ENCODE measurements at regions not wholly inside any gene's neighbourhood (a gene's known extent, or its start where the extent isn't known, plus 50 kb on each side); places are given as distances from the start of the nearest gene placed in this dataset.
"Not testable (repeated sequence)": the region's sequence is repeated elsewhere in the genome, so short reads cannot be mapped to it uniquely, and the experiment has no call there.

DNA sequence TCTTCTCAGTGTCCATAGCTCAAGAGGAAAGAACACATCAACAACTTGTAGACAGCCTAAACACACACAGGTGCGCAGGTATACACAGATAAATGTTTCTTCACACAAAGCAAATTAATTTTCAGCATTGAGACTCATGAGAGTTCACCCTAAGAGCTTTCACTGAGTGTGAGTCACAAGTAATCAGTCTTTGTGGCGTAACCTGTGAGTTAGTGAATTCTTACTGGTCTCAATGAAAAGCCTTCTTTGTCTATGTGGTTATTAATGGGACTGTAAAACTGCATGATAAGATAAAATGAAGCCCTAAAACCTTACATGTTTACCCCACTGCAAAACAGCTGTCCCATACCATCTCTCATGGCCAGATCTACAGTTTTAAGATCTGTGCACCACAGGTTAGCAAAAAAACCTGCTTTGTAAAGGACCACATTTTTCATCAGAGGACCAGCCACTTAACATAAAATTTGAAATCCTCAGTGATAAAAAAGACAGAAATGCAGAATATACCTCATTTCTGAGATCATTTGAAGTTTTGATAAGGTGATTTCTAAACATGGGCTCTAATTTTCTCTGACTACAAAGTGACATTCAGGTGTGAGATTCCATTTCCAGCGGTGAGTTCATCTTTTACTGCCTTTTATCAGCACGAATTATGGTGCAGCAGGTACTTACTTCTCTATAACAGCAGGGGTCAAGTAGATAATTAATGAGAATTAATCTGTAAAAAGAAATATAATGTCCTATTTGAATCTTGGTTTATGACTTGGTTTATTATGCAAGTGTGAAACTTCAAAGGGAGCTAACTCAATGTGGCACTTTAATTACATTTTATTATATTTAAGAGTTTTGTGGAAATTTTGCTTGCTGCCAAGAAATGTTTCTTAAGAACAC lies 335.7 kb upstream of the PIK3R1 start:
- no peak overlapping the region for H3K4me3 ChIP-seq (ENCODE audit: low read length in 2 of 2)
- H3K36me3 ChIP-seq (ENCODE audit: control insufficient read depth in 2 of 2, insufficient read depth in 2 of 2, low read length in 2 of 2), result no peaks in the 10 kb centered on the region
- no peaks in the 10 kb centered on the region for H3K4me1 ChIP-seq (ENCODE audit: control insufficient read depth, insufficient read depth, low read length)
- H3K27ac ChIP-seq (ENCODE audit: low read length), result no peak overlapping the region
- H3K9me3 ChIP-seq (ENCODE audit: control insufficient read depth in 2 of 2, low read length in 2 of 2), result no peaks in the 10 kb centered on the region
- no peaks in the 10 kb centered on the region for H3K27me3 ChIP-seq (ENCODE audit: control insufficient read depth in 1 of 2, insufficient read depth in 2 of 2, low read length in 2 of 2)
- no peak overlapping the region for H3K9ac ChIP-seq (ENCODE audit: low read length in 2 of 2)

- no peaks in the 10 kb centered on the region for H3K4me1 ChIP-seq (ENCODE audit: control insufficient read depth, insufficient read depth, low read length)
- no peak overlapping the region for H3K27ac ChIP-seq (ENCODE audit: low read length)
- H3K4me3 ChIP-seq (ENCODE audit: low read length in 2 of 2), result no peak overlapping the region
- H3K27me3 ChIP-seq (ENCODE audit: control insufficient read depth in 1 of 2, insufficient read depth in 2 of 2, low read length in 2 of 2), result no peaks in the 10 kb centered on the region
- no peaks in the 10 kb centered on the region for H3K36me3 ChIP-seq (ENCODE audit: control insufficient read depth in 2 of 2, insufficient read depth in 2 of 2, low read length in 2 of 2)
- no peaks in the 10 kb centered on the region for H3K9me3 ChIP-seq (ENCODE audit: control insufficient read depth in 2 of 2, low read length in 2 of 2)
- no peak overlapping the region for H3K9ac ChIP-seq (ENCODE audit: low read length in 2 of 2)
These were observed 336.6 kb upstream of the PIK3R1 start for GRCh38 chr5:67878933-67879332.

DNA sequence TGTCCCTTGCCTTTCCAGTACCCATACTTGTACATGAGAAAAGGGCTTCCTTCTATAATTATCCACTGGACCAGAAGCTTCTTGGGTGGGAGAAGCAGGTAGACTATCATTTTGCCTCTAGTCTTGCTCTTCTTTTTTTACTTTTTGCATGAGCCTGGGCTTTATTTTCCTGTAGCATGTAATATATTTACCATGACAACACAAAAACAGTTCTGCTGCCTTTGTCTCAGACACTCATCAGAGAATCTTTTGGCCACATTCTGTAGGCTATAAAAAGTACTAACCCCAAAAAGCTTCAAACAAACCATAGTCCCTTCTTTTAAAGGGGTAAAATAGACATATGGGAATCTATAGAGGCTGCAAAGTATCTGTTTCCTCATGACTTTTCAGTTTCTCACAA lies 339.2 kb upstream of the PIK3R1 start:
- Histone ChIP-seq H3K4me1 (ENCODE audit: control insufficient read depth, insufficient read depth, low read length) (no peaks in the 10 kb centered on the region), H3K27ac (ENCODE audit: low read length) (no peak overlapping the region), H3K36me3 (ENCODE audit: control insufficient read depth in 2 of 2, insufficient read depth in 2 of 2, low read length in 2 of 2) (no peaks in the 10 kb centered on the region), H3K27me3 (ENCODE audit: control insufficient read depth in 1 of 2, insufficient read depth in 2 of 2, low read length in 2 of 2) (no peaks in the 10 kb centered on the region), H3K4me3 (ENCODE audit: low read length in 2 of 2) (no peak overlapping the region), H3K9ac (ENCODE audit: low read length in 2 of 2) (no peak overlapping the region), H3K9me3 (ENCODE audit: control insufficient read depth in 2 of 2, low read length in 2 of 2) (no peaks in the 10 kb centered on the region)

DNA sequence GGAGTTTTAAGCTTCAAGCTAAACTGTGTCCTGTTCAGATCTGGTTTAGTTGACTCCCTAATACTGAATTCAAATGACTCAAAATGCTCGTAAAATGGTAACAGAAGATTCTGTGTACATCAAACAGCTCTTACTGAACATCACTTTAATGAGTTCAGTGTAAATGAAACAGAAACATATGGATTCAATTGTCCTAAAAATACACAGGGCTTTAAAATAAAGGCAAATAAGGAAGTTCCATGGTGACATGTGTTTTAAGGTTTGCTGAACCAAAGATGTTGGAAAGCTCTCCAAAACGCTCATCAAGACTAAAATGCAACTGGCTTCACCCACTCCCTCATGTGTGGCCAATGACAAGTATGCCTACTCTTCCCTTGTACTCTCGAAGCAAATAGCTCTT lies 340.0 kb upstream of the PIK3R1 start:
- no peaks in the 10 kb centered on the region for H3K36me3 ChIP-seq (ENCODE audit: control insufficient read depth in 2 of 2, insufficient read depth in 2 of 2, low read length in 2 of 2)
- no peak overlapping the region for H3K4me3 ChIP-seq (ENCODE audit: low read length in 2 of 2)
- no peaks in the 10 kb centered on the region for H3K4me1 ChIP-seq (ENCODE audit: control insufficient read depth, insufficient read depth, low read length)
- no peak overlapping the region for H3K9ac ChIP-seq (ENCODE audit: low read length in 2 of 2)
- no peak overlapping the region for H3K27ac ChIP-seq (ENCODE audit: low read length)
- no peaks in the 10 kb centered on the region for H3K9me3 ChIP-seq (ENCODE audit: control insufficient read depth in 2 of 2, low read length in 2 of 2)
- no peaks in the 10 kb centered on the region for H3K27me3 ChIP-seq (ENCODE audit: control insufficient read depth in 1 of 2, insufficient read depth in 2 of 2, low read length in 2 of 2)

GRCh38 chr5:67873935-67874334 lies 341.6 kb upstream of the PIK3R1 start:
- H3K9ac ChIP-seq (ENCODE audit: low read length in 2 of 2), result no peak overlapping the region
- H3K4me3 ChIP-seq (ENCODE audit: low read length in 2 of 2), result no peak overlapping the region
- no peak overlapping the region for H3K27ac ChIP-seq (ENCODE audit: low read length)
- no peaks in the 10 kb centered on the region for H3K27me3 ChIP-seq (ENCODE audit: control insufficient read depth in 1 of 2, insufficient read depth in 2 of 2, low read length in 2 of 2)
- no peaks in the 10 kb centered on the region for H3K36me3 ChIP-seq (ENCODE audit: control insufficient read depth in 2 of 2, insufficient read depth in 2 of 2, low read length in 2 of 2)
- H3K9me3 ChIP-seq (ENCODE audit: control insufficient read depth in 2 of 2, low read length in 2 of 2), result no peaks in the 10 kb centered on the region
- no peaks in the 10 kb centered on the region for H3K4me1 ChIP-seq (ENCODE audit: control insufficient read depth, insufficient read depth, low read length)

GRCh38 chr5:67870662-67871061 lies 344.9 kb upstream of the PIK3R1 start:
- Histone ChIP-seq H3K9ac (ENCODE audit: low read length in 2 of 2) (no peak overlapping the region), H3K9me3 (ENCODE audit: control insufficient read depth in 2 of 2, low read length in 2 of 2) (no peaks in the 10 kb centered on the region), H3K4me3 (ENCODE audit: low read length in 2 of 2) (no peak overlapping the region), H3K27me3 (ENCODE audit: control insufficient read depth in 1 of 2, insufficient read depth in 2 of 2, low read length in 2 of 2) (no peaks in the 10 kb centered on the region), H3K36me3 (ENCODE audit: control insufficient read depth in 2 of 2, insufficient read depth in 2 of 2, low read length in 2 of 2) (no peaks in the 10 kb centered on the region), H3K4me1 (ENCODE audit: control insufficient read depth, insufficient read depth, low read length) (no peaks in the 10 kb centered on the region), H3K27ac (ENCODE audit: low read length) (no peak overlapping the region)

DNA sequence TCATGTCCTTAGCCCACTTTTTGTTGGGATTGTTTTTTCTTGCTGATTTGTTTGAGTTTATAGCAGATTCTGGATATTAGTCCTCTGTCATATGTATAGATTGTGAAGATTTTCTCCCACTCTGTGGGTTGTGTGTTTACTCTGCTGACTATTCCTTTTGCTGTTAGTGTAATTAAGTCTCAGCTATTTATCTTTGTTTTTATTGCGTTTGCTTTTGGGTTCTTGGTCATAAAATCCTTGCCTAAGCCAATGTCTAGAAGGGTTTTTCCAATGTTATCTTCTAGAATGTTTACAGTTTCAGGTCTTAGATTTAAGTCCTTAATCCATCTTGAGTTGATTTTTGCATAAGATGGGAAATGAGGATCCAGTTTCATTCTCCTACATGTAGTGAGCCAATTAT lies 351.2 kb upstream of the PIK3R1 start:
- not testable (repeated sequence) for H3K9me3 ChIP-seq (ENCODE audit: control insufficient read depth in 2 of 2, low read length in 2 of 2); H3K4me1 ChIP-seq (ENCODE audit: control insufficient read depth, insufficient read depth, low read length); H3K27me3 ChIP-seq (ENCODE audit: control insufficient read depth in 1 of 2, insufficient read depth in 2 of 2, low read length in 2 of 2); H3K9ac ChIP-seq (ENCODE audit: low read length in 2 of 2); H3K4me3 ChIP-seq (ENCODE audit: low read length in 2 of 2); H3K36me3 ChIP-seq (ENCODE audit: control insufficient read depth in 2 of 2, insufficient read depth in 2 of 2, low read length in 2 of 2); H3K27ac ChIP-seq (ENCODE audit: low read length)

DNA sequence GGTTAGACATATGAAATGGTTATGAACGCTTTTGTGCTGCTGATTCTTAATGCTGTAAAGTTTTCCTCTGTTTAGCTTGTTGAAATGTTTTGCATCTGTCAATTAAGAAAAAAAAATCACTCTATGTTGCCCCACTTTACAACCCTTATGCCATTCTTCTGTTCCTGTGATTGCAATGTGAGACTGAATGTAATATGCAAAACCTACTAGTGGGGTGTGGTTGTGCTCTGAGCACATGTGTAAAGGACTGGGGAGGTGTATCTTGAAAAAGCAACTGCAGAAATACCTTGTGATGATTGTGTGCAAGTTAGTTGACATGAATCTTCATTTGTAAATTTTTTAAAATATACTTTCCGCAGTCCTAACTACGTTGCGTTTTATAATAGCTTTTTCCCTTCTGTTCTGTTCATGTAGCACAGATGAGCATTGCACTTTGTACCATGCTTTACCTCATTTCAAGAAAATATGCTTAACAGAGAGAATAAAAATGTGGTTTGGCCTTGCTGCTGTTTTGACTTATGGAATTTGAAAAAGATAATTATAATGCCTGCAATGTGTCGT lies 357.0 kb upstream of the PIK3R1 start:
- H3K36me3 ChIP-seq (ENCODE audit: control insufficient read depth in 2 of 2, insufficient read depth in 2 of 2, low read length in 2 of 2), result no peaks in the 10 kb centered on the region
- no peak overlapping the region for H3K27ac ChIP-seq (ENCODE audit: low read length)
- no peaks in the 10 kb centered on the region for H3K4me1 ChIP-seq (ENCODE audit: control insufficient read depth, insufficient read depth, low read length)
- no peaks in the 10 kb centered on the region for H3K27me3 ChIP-seq (ENCODE audit: control insufficient read depth in 1 of 2, insufficient read depth in 2 of 2, low read length in 2 of 2)
- no peaks in the 10 kb centered on the region for H3K9me3 ChIP-seq (ENCODE audit: control insufficient read depth in 2 of 2, low read length in 2 of 2)
- H3K4me3 ChIP-seq (ENCODE audit: low read length in 2 of 2), result no peak overlapping the region
- H3K9ac ChIP-seq (ENCODE audit: low read length in 2 of 2), result no peak overlapping the region

GRCh38 chr5:67857502-67857901 lies 358.1 kb upstream of the PIK3R1 start:
- no peaks in the 10 kb centered on the region for H3K36me3 ChIP-seq (ENCODE audit: control insufficient read depth in 2 of 2, insufficient read depth in 2 of 2, low read length in 2 of 2)

DNA sequence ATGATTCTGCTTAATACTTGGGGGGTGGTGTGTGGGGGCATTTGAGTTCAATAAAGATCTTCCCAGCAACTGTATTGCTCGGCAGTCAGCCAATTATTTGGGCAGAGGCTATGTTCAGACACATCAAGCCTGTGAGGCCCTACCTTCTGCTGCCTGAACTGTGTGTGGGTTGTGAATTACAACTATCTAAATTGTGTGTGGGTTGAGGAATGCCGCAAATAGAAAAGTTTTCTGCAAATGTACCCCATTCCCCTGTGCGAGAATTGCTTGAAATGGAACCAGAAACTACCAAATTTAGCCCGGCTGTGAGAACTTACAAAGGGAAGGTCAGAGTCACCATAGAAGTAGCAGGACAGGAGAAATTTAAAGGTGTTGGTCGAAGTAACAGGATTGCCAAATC lies 360.0 kb upstream of the PIK3R1 start:
- Histone ChIP-seq H3K9me3 (ENCODE audit: control insufficient read depth in 2 of 2, low read length in 2 of 2) (no peaks in the 10 kb centered on the region), H3K27me3 (ENCODE audit: control insufficient read depth in 1 of 2, insufficient read depth in 2 of 2, low read length in 2 of 2) (no peaks in the 10 kb centered on the region), H3K36me3 (ENCODE audit: control insufficient read depth in 2 of 2, insufficient read depth in 2 of 2, low read length in 2 of 2) (no peaks in the 10 kb centered on the region), H3K9ac (ENCODE audit: low read length in 2 of 2) (no peak overlapping the region), H3K27ac (ENCODE audit: low read length) (no peak overlapping the region), H3K4me3 (ENCODE audit: low read length in 2 of 2) (no peak overlapping the region), H3K4me1 (ENCODE audit: control insufficient read depth, insufficient read depth, low read length) (no peaks in the 10 kb centered on the region)

More at GRCh38 chr5:67857502-67857901, 358.1 kb upstream of the PIK3R1 start:
- Histone ChIP-seq H3K27ac (ENCODE audit: low read length) (no peak overlapping the region), H3K4me3 (ENCODE audit: low read length in 2 of 2) (no peak overlapping the region), H3K9ac (ENCODE audit: low read length in 2 of 2) (no peak overlapping the region), H3K9me3 (ENCODE audit: control insufficient read depth in 2 of 2, low read length in 2 of 2) (no peaks in the 10 kb centered on the region), H3K4me1 (ENCODE audit: control insufficient read depth, insufficient read depth, low read length) (no peaks in the 10 kb centered on the region), H3K27me3 (ENCODE audit: control insufficient read depth in 1 of 2, insufficient read depth in 2 of 2, low read length in 2 of 2) (no peaks in the 10 kb centered on the region)

DNA sequence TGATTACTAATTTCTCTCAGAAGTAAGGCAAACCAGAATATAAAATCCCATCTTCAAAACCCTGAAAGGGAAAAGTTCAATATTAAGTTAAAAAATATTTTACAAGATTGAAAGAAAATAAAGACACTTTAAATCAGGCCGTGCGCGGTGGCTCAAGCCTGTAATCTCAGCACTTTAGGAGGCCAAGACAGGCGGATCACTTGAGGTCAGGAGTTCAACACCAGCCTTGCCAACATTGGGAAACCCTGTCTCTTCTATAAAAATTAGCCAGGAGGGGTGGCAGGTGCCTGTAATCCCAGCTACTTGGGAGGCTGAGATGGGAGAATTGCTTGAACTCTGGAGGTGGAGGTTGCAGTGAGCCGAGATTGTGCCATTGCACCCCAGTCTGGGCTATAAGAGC lies 364.6 kb upstream of the PIK3R1 start:
- not testable (repeated sequence) for H3K27ac ChIP-seq (ENCODE audit: low read length); H3K4me3 ChIP-seq (ENCODE audit: low read length in 2 of 2); H3K27me3 ChIP-seq (ENCODE audit: control insufficient read depth in 1 of 2, insufficient read depth in 2 of 2, low read length in 2 of 2); H3K36me3 ChIP-seq (ENCODE audit: control insufficient read depth in 2 of 2, insufficient read depth in 2 of 2, low read length in 2 of 2); H3K4me1 ChIP-seq (ENCODE audit: control insufficient read depth, insufficient read depth, low read length); H3K9ac ChIP-seq (ENCODE audit: low read length in 2 of 2); H3K9me3 ChIP-seq (ENCODE audit: control insufficient read depth in 2 of 2, low read length in 2 of 2)

Data from stomach smooth muscle (tissue), 2 donors.